ENCODE measurements at regions not wholly inside any gene's neighbourhood (a gene's known extent, or its start where the extent isn't known, plus 50 kb on each side); places are given as distances from the start of the nearest gene placed in this dataset.
A peak's percentile ranks its signal among the peaks of the same experiment; 100 is the strongest.
"Not testable (repeated sequence)": the region's sequence is repeated elsewhere in the genome, so short reads cannot be mapped to it uniquely, and the experiment has no call there.

GRCh38 chr16:29312835-29313558 lies 93.5 kb downstream of the NPIPB11 start:
- Mint-ChIP-seq H3K36me3 (ENCODE audit: insufficient read depth) (peaks cover 2% of the 10 kb centered on the region), H3K27ac (ENCODE audit: low read depth) (no peak overlapping the region), H3K4me1 (peaks cover 14% of the 10 kb centered on the region), H3K9me3 (no peaks in the 10 kb centered on the region), H3K4me3 (no peak overlapping the region), H3K27me3 (no peaks in the 10 kb centered on the region)
- DNase-seq (ENCODE audit: low spot score in 2 of 2) (no peak), ATAC-seq (replicated peaks; ENCODE audit: extremely low read depth, poor library complexity, severe bottlenecking) (no peak)

GRCh38 chr16:29312345-29312675 lies 94.2 kb downstream of the NPIPB11 start:
- not testable (repeated sequence) for ATAC-seq (replicated peaks; ENCODE audit: extremely low read depth, poor library complexity, severe bottlenecking); H3K27me3 Mint-ChIP-seq; H3K9me3 Mint-ChIP-seq; H3K36me3 Mint-ChIP-seq (ENCODE audit: insufficient read depth); H3K4me3 Mint-ChIP-seq; H3K27ac Mint-ChIP-seq (ENCODE audit: low read depth); DNase-seq (ENCODE audit: low spot score in 2 of 2)
- peaks cover 14% of the 10 kb centered on the region for H3K4me1 Mint-ChIP-seq

- ATAC-seq (replicated peaks; ENCODE audit: extremely low read depth, poor library complexity, severe bottlenecking) (no peak), DNase-seq (ENCODE audit: low spot score in 2 of 2) (no peak)
- Mint-ChIP-seq H3K27ac (ENCODE audit: low read depth) (no peak overlapping the region), H3K36me3 (ENCODE audit: insufficient read depth) (peaks cover 2% of the 10 kb centered on the region), H3K4me1 (peaks cover 14% of the 10 kb centered on the region), H3K4me3 (no peak overlapping the region), H3K9me3 (no peaks in the 10 kb centered on the region), H3K27me3 (no peaks in the 10 kb centered on the region)
These were observed 94.8 kb downstream of the NPIPB11 start for GRCh38 chr16:29311461-29312344.

- Mint-ChIP-seq H3K36me3 (ENCODE audit: insufficient read depth) (peaks cover 2% of the 10 kb centered on the region), H3K4me3 (no peak overlapping the region), H3K27ac (ENCODE audit: low read depth) (no peak overlapping the region), H3K9me3 (no peaks in the 10 kb centered on the region), H3K4me1 (peaks cover 8% of the 10 kb centered on the region), H3K27me3 (no peaks in the 10 kb centered on the region)
- ATAC-seq (replicated peaks; ENCODE audit: extremely low read depth, poor library complexity, severe bottlenecking) = no peak
- no peak for DNase-seq (ENCODE audit: low spot score in 2 of 2)
These were observed 95.6 kb downstream of the NPIPB11 start for GRCh38 chr16:29310852-29311314.

- not testable (repeated sequence) for ATAC-seq (replicated peaks; ENCODE audit: extremely low read depth, poor library complexity, severe bottlenecking); H3K9me3 Mint-ChIP-seq; DNase-seq (ENCODE audit: low spot score in 2 of 2); H3K27me3 Mint-ChIP-seq; H3K36me3 Mint-ChIP-seq (ENCODE audit: insufficient read depth); H3K4me1 Mint-ChIP-seq; H3K4me3 Mint-ChIP-seq; H3K27ac Mint-ChIP-seq (ENCODE audit: low read depth)
These were observed 96.3 kb downstream of the NPIPB11 start for GRCh38 chr16:29310243-29310642.

GRCh38 chr16:29309601-29310000 lies 96.9 kb downstream of the NPIPB11 start:
- peak overlapping the region; percentile 62 for H3K27ac Mint-ChIP-seq (ENCODE audit: low read depth)
- H3K4me3 Mint-ChIP-seq; H3K27me3 Mint-ChIP-seq; H3K4me1 Mint-ChIP-seq; ATAC-seq (replicated peaks; ENCODE audit: extremely low read depth, poor library complexity, severe bottlenecking); DNase-seq (ENCODE audit: low spot score in 2 of 2); H3K36me3 Mint-ChIP-seq (ENCODE audit: insufficient read depth); H3K9me3 Mint-ChIP-seq: not testable (repeated sequence)

- DNase-seq (ENCODE audit: low spot score in 2 of 2) (no peak), ATAC-seq (replicated peaks; ENCODE audit: extremely low read depth, poor library complexity, severe bottlenecking) (no peak)
- Mint-ChIP-seq H3K4me3 (no peak overlapping the region), H3K27ac (ENCODE audit: low read depth) (peak overlapping the region; percentile 62), H3K9me3 (no peaks in the 10 kb centered on the region), H3K36me3 (ENCODE audit: insufficient read depth) (peaks cover 2% of the 10 kb centered on the region), H3K4me1 (peaks cover 8% of the 10 kb centered on the region), H3K27me3 (no peaks in the 10 kb centered on the region)
These were observed 97.6 kb downstream of the NPIPB11 start for GRCh38 chr16:29308644-29309546.

- Mint-ChIP-seq H3K4me3 (no peak overlapping the region), H3K27ac (ENCODE audit: low read depth) (no peak overlapping the region)
- ATAC-seq (replicated peaks; ENCODE audit: extremely low read depth, poor library complexity, severe bottlenecking) = no peak
These were observed 98.7 kb downstream of the NPIPB11 start for GRCh38 chr16:29307598-29308507.

GRCh38 chr16:29306943-29307597 lies 99.4 kb downstream of the NPIPB11 start:
- Mint-ChIP-seq H3K36me3 (ENCODE audit: insufficient read depth) (peaks cover 4% of the 10 kb centered on the region), H3K27me3 (no peaks in the 10 kb centered on the region), H3K9me3 (no peaks in the 10 kb centered on the region), H3K27ac (ENCODE audit: low read depth) (no peak overlapping the region), H3K4me1 (peaks cover 8% of the 10 kb centered on the region), H3K4me3 (no peak overlapping the region)
- DNase-seq (ENCODE audit: low spot score in 2 of 2) (no peak), ATAC-seq (replicated peaks; ENCODE audit: extremely low read depth, poor library complexity, severe bottlenecking) (no peak)

More at GRCh38 chr16:29307598-29308507, 98.7 kb downstream of the NPIPB11 start:
- Mint-ChIP-seq H3K36me3 (ENCODE audit: insufficient read depth) (peaks cover 4% of the 10 kb centered on the region), H3K9me3 (no peaks in the 10 kb centered on the region), H3K27me3 (no peaks in the 10 kb centered on the region), H3K4me1 (peaks cover 8% of the 10 kb centered on the region)
- DNase-seq (ENCODE audit: low spot score in 2 of 2) = no peak

GRCh38 chr16:29306201-29306600 lies 100.3 kb downstream of the NPIPB11 start:
- Mint-ChIP-seq H3K4me3 (no peak overlapping the region), H3K9me3 (no peaks in the 10 kb centered on the region), H3K36me3 (ENCODE audit: insufficient read depth) (peaks cover 2% of the 10 kb centered on the region), H3K27ac (ENCODE audit: low read depth) (no peak overlapping the region), H3K27me3 (no peaks in the 10 kb centered on the region), H3K4me1 (peaks cover 8% of the 10 kb centered on the region)
- no peak for DNase-seq (ENCODE audit: low spot score in 2 of 2)
- no peak for ATAC-seq (replicated peaks; ENCODE audit: extremely low read depth, poor library complexity, severe bottlenecking)

- not testable (repeated sequence) for H3K4me1 Mint-ChIP-seq; H3K4me3 Mint-ChIP-seq; H3K36me3 Mint-ChIP-seq (ENCODE audit: insufficient read depth); DNase-seq (ENCODE audit: low spot score in 2 of 2); H3K9me3 Mint-ChIP-seq; H3K27ac Mint-ChIP-seq (ENCODE audit: low read depth); ATAC-seq (replicated peaks; ENCODE audit: extremely low read depth, poor library complexity, severe bottlenecking); H3K27me3 Mint-ChIP-seq
These were observed 101.5 kb downstream of the NPIPB11 start for GRCh38 chr16:29305018-29305417.
